ENCODE measurements at regions not wholly inside any gene's neighbourhood (a gene's known extent, or its start where the extent isn't known, plus 50 kb on each side); places are given as distances from the start of the nearest gene placed in this dataset.

- Histone ChIP-seq H3K27ac (no peak overlapping the region), H3K79me2 (ENCODE audit: low read depth) (no peaks in the 10 kb centered on the region), H3K4me2 (no peak overlapping the region), H4K20me1 (ENCODE audit: low read depth) (no peaks in the 10 kb centered on the region), H3K9me3 (ENCODE audit: low read depth) (no peaks in the 10 kb centered on the region), H3K36me3 (no peaks in the 10 kb centered on the region), H3K4me3 (no peak overlapping the region), H3K4me1 (peaks cover 26% of the 10 kb centered on the region), H3K27me3 (no peaks in the 10 kb centered on the region), H3K9ac (no peak overlapping the region), H2AFZ (replicated peaks) (no peak overlapping the region), H3F3A (ENCODE audit: low read depth) (peaks cover 19% of the 10 kb centered on the region)
- TF ChIP-seq EZH2 (IDR thresholded peaks at IDR 0.05) = no peak
- no peak for TF ChIP-seq EZH2phosphoT487 (IDR thresholded peaks at IDR 0.05)
- no peak for TF ChIP-seq CTCF (IDR thresholded peaks at IDR 0.05)
- Mint-ChIP-seq H3K4me1 (peaks cover 21% of the 10 kb centered on the region), H3K27me3 (ENCODE audit: insufficient read depth, low read depth) (peaks cover 10% of the 10 kb centered on the region), H3K9me3 (peaks cover 12% of the 10 kb centered on the region), H3K4me3 (no peak overlapping the region), H3K36me3 (peaks cover 2% of the 10 kb centered on the region), H3K27ac (no peak overlapping the region)
- DNase-seq (ENCODE audit: low spot score) = no peak
These were observed 84.5 kb downstream of the BBS10 start for GRCh38 chr12:76263696-76264095.

GRCh38 chr12:76260390-76260748 lies 87.8 kb downstream of the BBS10 start:
- peaks cover 11% of the 10 kb centered on the region for H3K27me3 Mint-ChIP-seq (ENCODE audit: insufficient read depth, low read depth)
- no peak overlapping the region for H3K4me3 Mint-ChIP-seq
- no peak overlapping the region for H3K9ac ChIP-seq
- H3K4me1 Mint-ChIP-seq = peaks cover 23% of the 10 kb centered on the region
- H3K9me3 ChIP-seq (ENCODE audit: low read depth) = no peaks in the 10 kb centered on the region
- H3K9me3 Mint-ChIP-seq = peaks cover 13% of the 10 kb centered on the region
- no peaks in the 10 kb centered on the region for H3K27me3 ChIP-seq
- no peak for DNase-seq (ENCODE audit: low spot score)
- H4K20me1 ChIP-seq (ENCODE audit: low read depth) = no peaks in the 10 kb centered on the region
- H3K4me3 ChIP-seq = no peak overlapping the region
- peaks cover 27% of the 10 kb centered on the region for H3F3A ChIP-seq (ENCODE audit: low read depth)
- H3K36me3 ChIP-seq = no peaks in the 10 kb centered on the region
- H3K4me1 ChIP-seq = peaks cover 28% of the 10 kb centered on the region
- H2AFZ ChIP-seq (replicated peaks) = no peak overlapping the region
- no peak overlapping the region for H3K4me2 ChIP-seq
- H3K36me3 Mint-ChIP-seq = peaks cover 2% of the 10 kb centered on the region
- no peak overlapping the region for H3K27ac ChIP-seq
- no peaks in the 10 kb centered on the region for H3K79me2 ChIP-seq (ENCODE audit: low read depth)
- H3K27ac Mint-ChIP-seq = no peak overlapping the region
- TF ChIP-seq CTCF (IDR thresholded peaks at IDR 0.05) (no peak), EZH2 (IDR thresholded peaks at IDR 0.05) (no peak), EZH2phosphoT487 (IDR thresholded peaks at IDR 0.05) (no peak)

- Histone ChIP-seq H3K4me2 (peak overlapping the region; percentile 30), H2AFZ (replicated peaks) (no peak overlapping the region), H3K4me3 (no peak overlapping the region)
These were observed 88.4 kb downstream of the BBS10 start for GRCh38 chr12:76259660-76260389.

More at GRCh38 chr12:76259660-76260389, 88.4 kb downstream of the BBS10 start:
- H3F3A ChIP-seq (ENCODE audit: low read depth) = peaks cover 27% of the 10 kb centered on the region
- Mint-ChIP-seq H3K27me3 (ENCODE audit: insufficient read depth, low read depth) (peaks cover 11% of the 10 kb centered on the region), H3K4me1 (peaks cover 23% of the 10 kb centered on the region), H3K4me3 (no peak overlapping the region), H3K36me3 (peaks cover 2% of the 10 kb centered on the region), H3K9me3 (peaks cover 13% of the 10 kb centered on the region), H3K27ac (no peak overlapping the region)
- TF ChIP-seq EZH2phosphoT487 (IDR thresholded peaks at IDR 0.05) = no peak
- TF ChIP-seq EZH2 (IDR thresholded peaks at IDR 0.05) = no peak
- no peak for TF ChIP-seq CTCF (IDR thresholded peaks at IDR 0.05)
- H3K79me2 ChIP-seq (ENCODE audit: low read depth) = no peaks in the 10 kb centered on the region
- H3K9me3 ChIP-seq (ENCODE audit: low read depth) = no peaks in the 10 kb centered on the region
- no peaks in the 10 kb centered on the region for H3K27me3 ChIP-seq
- no peak overlapping the region for H3K9ac ChIP-seq
- H3K4me1 ChIP-seq = peaks cover 28% of the 10 kb centered on the region
- no peaks in the 10 kb centered on the region for H3K36me3 ChIP-seq
- H3K27ac ChIP-seq = peak overlapping the region; percentile 71
- H4K20me1 ChIP-seq (ENCODE audit: low read depth) = no peaks in the 10 kb centered on the region
- DNase-seq (ENCODE audit: low spot score) = no peak
